GM12872 (cell line): ENCODE measurements at regions not wholly inside any gene's neighbourhood (a gene's known extent, or its start where the extent isn't known, plus 50 kb on each side); places are given as distances from the start of the nearest gene placed in this dataset.

Experiments
- TF ChIP-seq, protein P1 (sequence below): IDR thresholded peaks from 3 replicates; pipeline ENCODE4 v1.5.1; 2011; ENCODE audit warnings: low read depth, mild to moderate bottlenecking, low read length, moderate library complexity; ENCODE audit not compliant: insufficient read depth

DNA sequence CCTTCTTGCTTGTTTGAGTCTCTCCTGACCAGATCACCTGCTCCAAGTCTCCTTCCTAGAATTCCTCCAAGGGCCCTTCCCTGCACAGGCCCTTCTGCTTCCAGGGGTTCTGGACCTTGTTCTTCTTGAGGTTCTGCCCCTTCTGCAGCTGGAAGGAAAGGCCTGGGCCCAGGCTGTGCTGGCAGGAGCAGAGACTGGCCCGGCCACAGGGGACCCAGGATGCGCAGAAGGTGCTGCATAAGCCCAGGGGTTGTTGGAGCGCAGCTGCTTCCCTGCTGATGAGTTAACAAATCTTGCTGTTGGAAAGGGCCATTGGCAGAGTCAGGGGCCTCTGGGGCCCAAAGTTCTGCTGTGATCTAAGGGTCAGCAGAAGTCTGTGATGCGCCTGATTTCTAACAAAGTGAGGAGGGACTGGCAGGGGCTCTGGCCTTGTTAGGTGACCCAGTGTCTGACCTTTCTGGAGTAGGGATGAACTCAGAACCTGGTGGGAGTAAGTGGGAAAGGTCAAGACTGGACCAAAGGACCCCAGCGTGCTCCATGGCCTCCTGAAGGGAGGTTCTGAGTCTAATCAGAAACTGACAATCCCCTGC, 509.8 kb downstream of the PTPRU start:
- TF ChIP-seq, protein P1, sequence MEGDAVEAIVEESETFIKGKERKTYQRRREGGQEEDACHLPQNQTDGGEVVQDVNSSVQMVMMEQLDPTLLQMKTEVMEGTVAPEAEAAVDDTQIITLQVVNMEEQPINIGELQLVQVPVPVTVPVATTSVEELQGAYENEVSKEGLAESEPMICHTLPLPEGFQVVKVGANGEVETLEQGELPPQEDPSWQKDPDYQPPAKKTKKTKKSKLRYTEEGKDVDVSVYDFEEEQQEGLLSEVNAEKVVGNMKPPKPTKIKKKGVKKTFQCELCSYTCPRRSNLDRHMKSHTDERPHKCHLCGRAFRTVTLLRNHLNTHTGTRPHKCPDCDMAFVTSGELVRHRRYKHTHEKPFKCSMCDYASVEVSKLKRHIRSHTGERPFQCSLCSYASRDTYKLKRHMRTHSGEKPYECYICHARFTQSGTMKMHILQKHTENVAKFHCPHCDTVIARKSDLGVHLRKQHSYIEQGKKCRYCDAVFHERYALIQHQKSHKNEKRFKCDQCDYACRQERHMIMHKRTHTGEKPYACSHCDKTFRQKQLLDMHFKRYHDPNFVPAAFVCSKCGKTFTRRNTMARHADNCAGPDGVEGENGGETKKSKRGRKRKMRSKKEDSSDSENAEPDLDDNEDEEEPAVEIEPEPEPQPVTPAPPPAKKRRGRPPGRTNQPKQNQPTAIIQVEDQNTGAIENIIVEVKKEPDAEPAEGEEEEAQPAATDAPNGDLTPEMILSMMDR: no peak

DNA sequence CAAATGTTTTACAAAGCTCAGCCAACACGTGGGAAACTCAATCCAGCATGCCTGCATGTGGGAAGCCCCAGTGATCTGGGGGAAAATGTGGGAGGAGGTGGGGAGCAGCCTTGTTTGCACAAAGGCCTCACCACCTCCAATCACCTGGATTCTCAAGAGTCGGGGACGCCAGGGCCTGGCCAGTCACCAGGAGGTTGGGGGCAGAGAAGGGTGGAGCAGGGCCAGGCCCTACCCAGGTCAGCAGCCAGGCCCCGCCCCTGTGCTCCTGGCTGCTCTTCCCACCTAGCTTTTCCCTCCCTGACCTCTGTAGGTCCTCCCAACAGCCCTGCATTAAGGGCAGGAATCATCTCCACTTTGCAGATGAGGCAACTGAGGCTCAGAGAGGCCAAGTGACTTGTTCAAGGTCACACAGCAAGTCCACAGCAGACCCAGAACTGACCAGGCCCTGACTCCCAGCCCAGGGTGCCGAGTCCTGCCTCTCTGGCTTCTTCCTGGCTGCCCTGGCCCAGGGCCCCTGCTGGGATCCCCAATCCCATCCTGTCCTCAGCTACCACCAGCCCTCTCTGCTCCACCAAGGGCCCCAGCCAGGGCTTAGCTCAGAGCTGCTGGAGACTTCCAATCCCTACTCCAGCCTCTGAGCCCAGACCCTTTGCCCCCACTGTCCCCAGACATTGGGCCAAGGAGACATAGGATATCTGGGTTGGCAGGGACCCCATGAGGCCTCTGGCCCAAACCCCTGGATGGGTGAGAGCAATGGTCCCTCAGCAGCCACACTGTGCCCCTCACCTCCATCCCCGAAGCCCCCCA, 508.6 kb downstream of the PTPRU start:
- TF ChIP-seq, protein P1: no peak

DNA sequence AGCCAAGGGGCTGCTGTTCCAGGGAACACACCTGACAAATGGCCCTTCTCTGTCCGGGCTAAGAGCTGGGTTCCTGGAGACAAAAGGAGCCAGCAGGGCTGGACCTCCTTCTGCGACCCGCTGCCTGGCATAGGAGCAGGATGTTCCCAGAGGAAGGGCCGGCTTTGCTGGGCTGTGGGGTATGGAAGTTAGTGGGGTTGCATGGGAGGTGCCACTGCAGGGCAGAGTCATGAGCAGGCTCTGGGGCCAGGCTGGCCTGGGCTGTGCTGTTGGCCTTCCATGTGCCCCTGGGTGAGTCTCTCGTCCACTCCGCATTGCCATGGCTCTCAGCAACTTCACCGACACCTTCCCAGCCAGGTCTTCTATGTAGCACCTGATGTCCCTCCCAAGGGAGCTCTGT, 507.6 kb downstream of the PTPRU start:
- TF ChIP-seq, protein P1: no peak

DNA sequence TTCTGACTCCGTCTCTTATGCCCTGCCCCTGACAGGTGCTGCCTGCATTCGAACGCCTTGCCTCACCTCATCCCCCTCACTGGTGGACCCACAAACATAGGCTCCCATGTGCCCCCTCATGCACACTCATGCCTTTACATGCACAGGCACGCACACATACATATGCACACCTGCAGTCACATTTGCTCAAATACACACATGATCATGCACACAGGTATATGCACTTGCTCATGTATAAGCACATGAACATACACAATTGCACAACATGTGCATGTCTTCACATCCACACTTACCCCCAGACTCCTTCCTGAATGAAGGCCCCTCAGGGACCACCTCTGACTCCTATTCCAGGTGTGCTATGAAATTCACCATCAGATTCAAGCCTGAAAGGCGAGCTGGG, 506.9 kb downstream of the PTPRU start:
- TF ChIP-seq, protein P1: no peak

DNA sequence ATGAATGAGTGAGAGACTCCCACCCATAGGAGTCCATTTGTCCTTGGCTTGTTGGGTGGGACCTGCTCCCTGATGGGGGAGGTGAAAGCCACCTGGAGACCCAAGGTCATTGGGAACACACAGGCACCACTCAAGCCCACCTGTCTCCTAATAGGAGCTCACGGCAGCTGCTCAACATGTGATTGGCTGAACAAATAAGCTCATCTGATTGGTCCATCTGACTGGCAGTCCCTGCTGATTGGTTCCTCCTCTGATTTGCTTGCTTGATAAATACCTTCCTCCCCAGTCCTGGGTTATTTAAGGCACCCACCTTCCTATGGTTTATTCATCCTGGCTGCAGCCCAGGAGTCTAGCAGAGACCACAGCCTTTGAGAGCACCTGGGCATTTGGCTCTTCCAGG, 502.9 kb downstream of the PTPRU start:
- TF ChIP-seq, protein P1: no peak

DNA sequence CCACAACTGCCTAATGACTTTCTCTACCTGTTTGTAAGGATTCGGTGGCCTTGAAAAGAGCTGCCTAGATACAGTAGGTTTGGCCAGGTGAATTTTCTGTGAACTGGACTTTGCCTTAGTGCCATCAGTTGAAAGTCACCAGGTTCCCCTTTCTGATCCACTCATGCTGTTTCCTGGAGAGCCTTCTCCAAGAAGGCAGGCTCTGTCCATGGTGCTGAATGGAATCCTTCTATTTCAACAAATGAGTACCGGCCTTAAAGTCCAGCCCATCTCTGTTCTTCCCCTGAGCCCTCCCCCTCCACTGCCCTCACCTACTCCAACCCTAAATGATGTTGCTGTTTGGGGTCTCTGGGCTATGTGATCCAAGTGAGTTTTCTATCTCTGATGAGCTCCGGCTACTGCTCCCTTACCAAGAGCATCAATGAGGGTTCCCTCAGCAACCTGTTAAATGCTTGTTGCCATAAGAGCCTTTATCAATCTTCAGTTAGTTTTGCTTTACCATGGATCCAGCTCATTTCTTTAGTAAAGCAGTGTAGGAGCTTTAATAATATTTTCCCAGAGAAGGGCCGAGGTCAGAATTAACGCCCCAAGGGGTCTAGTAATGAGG, 500.4 kb downstream of the PTPRU start:
- TF ChIP-seq, protein P1: no peak

DNA sequence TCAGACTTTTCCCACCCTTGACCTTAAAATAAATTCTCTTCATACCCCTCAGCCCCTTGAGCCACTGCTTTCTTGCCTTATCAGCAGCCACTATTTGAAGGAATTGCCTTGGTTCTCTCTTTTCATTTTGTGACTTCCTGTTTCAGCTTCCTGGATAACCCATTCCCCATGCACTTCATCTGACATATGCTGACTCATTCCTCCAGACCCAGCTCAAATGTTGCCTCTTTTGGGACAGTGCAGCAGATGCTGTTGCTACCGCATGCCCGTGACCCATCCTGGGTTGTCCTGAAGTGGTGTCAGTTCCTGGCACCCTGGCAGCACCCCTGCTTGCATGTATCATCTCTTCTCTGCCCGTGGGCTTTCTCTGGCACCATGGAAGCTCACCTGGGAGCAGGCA, 496.1 kb downstream of the PTPRU start:
- TF ChIP-seq, protein P1: no peak
